BE2C (cell line): ENCODE measurements at regions not wholly inside any gene's neighbourhood (a gene's known extent, or its start where the extent isn't known, plus 50 kb on each side); places are given as distances from the start of the nearest gene placed in this dataset.

Source experiments
- DNase-seq: peaks from one replicate; pipeline ENCODE4 v3.0.0-alpha.2; 2020
- H3K27me3 ChIP-seq: fragments of 250-450 bp; sonication (Bioruptor Pico); 2 replicates; pipeline ENCODE4 v1.5.1; 2020; ENCODE audit warnings: mild to moderate bottlenecking
- H3K36me3 ChIP-seq: fragments of 250-450 bp; sonication (Bioruptor Pico); 2 replicates; pipeline ENCODE4 v1.5.1; 2020; ENCODE audit warnings: mild to moderate bottlenecking
- H3K4me1 ChIP-seq: fragments of 250-450 bp; sonication (Bioruptor Pico); 2 replicates; pipeline ENCODE4 v1.5.1; 2020
- H3K4me3 ChIP-seq: 2 replicates; pipeline ENCODE4 v1.5.1; 2011; ENCODE audit warnings: low read depth, low read length
- H3K9me3 ChIP-seq: fragments of 250-450 bp; sonication (Bioruptor Pico); 2 replicates; pipeline ENCODE4 v1.5.1; 2020
- TF ChIP-seq, protein P1 (sequence below): IDR thresholded peaks from 2 replicates; pipeline ENCODE4 v1.5.1; 2012; ENCODE audit warnings: mild to moderate bottlenecking, low read depth, low read length

GRCh38 chr11:105486929-105487328 is 122.9 kb upstream of the GRIA4 start:
- Histone ChIP-seq H3K4me1 (peaks cover 7% of the 10 kb centered on the region; the same call in 1 of the 2 replicates), H3K36me3 (no peaks in the 10 kb centered on the region), H3K4me3 (no peak overlapping the region), H3K9me3 (no peaks in the 10 kb centered on the region), H3K27me3 (no peaks in the 10 kb centered on the region)
- no peak for DNase-seq
- TF ChIP-seq, protein P1, sequence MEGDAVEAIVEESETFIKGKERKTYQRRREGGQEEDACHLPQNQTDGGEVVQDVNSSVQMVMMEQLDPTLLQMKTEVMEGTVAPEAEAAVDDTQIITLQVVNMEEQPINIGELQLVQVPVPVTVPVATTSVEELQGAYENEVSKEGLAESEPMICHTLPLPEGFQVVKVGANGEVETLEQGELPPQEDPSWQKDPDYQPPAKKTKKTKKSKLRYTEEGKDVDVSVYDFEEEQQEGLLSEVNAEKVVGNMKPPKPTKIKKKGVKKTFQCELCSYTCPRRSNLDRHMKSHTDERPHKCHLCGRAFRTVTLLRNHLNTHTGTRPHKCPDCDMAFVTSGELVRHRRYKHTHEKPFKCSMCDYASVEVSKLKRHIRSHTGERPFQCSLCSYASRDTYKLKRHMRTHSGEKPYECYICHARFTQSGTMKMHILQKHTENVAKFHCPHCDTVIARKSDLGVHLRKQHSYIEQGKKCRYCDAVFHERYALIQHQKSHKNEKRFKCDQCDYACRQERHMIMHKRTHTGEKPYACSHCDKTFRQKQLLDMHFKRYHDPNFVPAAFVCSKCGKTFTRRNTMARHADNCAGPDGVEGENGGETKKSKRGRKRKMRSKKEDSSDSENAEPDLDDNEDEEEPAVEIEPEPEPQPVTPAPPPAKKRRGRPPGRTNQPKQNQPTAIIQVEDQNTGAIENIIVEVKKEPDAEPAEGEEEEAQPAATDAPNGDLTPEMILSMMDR = no peak

DNA sequence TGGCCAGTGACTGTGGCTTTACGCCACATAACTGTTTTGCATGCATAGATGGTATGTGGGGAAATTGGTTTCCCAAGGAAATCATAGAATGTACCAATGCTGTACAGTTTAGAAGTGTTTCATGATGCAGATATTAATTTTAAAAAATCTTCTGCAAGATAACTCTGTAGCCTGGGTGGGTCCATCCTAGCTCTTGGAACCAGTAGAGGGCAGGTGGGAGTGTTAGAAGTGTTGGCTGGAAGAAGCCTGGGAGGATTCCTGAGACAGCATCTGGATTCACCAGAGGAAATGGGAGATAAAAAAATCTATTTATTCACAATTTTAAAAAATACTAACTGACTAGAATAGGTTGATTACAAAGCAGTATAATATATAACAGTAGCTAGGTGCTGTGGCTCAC is 139.9 kb upstream of the GRIA4 start:
- no peaks in the 10 kb centered on the region for H3K36me3 ChIP-seq
- DNase-seq = no peak
- no peak overlapping the region for H3K4me3 ChIP-seq
- H3K27me3 ChIP-seq = no peaks in the 10 kb centered on the region
- TF ChIP-seq, protein P1 = peak; percentile 23
- H3K4me1 ChIP-seq = no peaks in the 10 kb centered on the region; the same call in 1 of the 2 replicates
- H3K9me3 ChIP-seq = no peaks in the 10 kb centered on the region

DNA sequence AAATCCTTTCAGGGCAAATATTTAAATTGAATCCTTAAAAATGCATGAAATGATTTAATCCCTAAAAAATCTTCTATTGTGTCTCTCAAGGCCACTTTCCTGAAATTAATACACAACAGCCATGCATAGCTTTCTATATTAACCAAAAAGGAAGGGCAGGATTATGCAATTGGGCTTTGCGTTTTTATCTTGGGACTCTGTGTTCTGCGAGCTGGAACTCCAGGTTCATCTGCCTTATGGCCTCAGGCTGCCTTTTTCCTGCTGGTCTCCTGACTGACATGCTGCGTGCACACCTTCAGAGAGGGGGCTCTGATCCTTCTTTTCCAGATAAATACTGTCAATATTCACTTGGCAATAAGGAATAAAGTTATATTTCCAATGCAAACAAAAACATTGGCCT is 141.7 kb upstream of the GRIA4 start:
- Histone ChIP-seq H3K36me3 (no peaks in the 10 kb centered on the region), H3K4me3 (no peak overlapping the region), H3K4me1 (no peaks in the 10 kb centered on the region; the same call in 1 of the 2 replicates), H3K9me3 (no peaks in the 10 kb centered on the region), H3K27me3 (no peaks in the 10 kb centered on the region)
- peak; percentile 42 for DNase-seq
- TF ChIP-seq, protein P1 = no peak

GRCh38 chr11:105466582-105467228 is 143.2 kb upstream of the GRIA4 start:
- TF ChIP-seq, protein P1 = no peak
- DNase-seq = peak; percentile 27
- no peaks in the 10 kb centered on the region; the same call in 1 of the 2 replicates for H3K4me1 ChIP-seq

DNA sequence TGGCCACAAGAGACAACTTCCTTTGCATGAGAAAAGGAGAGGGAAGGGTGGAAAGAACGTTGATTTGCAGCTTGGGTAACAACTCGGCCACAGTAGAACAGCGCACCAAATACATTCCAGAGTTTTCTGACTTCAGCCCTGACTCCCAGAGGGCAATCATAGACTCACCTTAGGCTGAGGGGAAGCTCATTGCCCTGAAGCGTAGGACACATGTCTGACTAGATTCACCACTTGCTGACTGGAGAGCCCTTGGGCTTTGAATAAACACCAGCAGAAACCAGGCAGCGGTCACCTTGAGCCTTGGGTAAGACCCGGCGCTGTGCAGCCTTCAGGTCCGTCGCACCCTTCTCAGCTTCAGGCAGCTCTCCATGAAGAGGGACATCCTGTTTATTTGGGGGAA is 151.8 kb upstream of the GRIA4 start:
- H3K9me3 ChIP-seq = no peaks in the 10 kb centered on the region
- no peak overlapping the region for H3K4me3 ChIP-seq
- TF ChIP-seq, protein P1 = no peak
- no peaks in the 10 kb centered on the region for H3K36me3 ChIP-seq
- no peaks in the 10 kb centered on the region for H3K27me3 ChIP-seq
- no peak for DNase-seq
- H3K4me1 ChIP-seq = no peaks in the 10 kb centered on the region

More at GRCh38 chr11:105466582-105467228, 143.2 kb upstream of the GRIA4 start:
- H3K27me3 ChIP-seq = no peaks in the 10 kb centered on the region
- no peaks in the 10 kb centered on the region for H3K9me3 ChIP-seq
- H3K36me3 ChIP-seq = no peaks in the 10 kb centered on the region
- H3K4me3 ChIP-seq = no peak overlapping the region

DNA sequence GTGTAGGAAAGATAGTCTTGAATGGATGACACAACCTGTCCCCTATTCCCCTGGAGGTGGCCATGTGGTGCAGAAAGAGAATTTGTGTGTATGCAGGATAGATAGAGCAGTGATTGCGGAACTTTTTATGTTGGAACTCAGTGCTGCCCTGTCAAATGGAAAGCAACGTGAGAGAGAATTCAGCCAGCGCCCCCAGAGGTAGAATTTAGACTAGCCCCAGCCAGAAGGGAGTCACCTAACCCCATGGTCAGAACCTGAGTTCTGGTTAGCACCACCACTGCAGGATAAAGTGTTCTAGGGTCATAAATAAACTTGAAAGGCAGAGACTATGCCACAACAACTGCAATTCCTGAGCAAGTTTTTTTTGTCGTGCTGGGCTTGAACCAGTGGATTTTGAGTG is 152.9 kb upstream of the GRIA4 start:
- Histone ChIP-seq H3K9me3 (no peaks in the 10 kb centered on the region), H3K4me3 (no peak overlapping the region), H3K4me1 (no peaks in the 10 kb centered on the region), H3K36me3 (no peaks in the 10 kb centered on the region), H3K27me3 (no peaks in the 10 kb centered on the region)
- TF ChIP-seq, protein P1 = peak; percentile 29
- no peak for DNase-seq
